ENCODE measurements at regions not wholly inside any gene's neighbourhood (a gene's known extent, or its start where the extent isn't known, plus 50 kb on each side); places are given as distances from the start of the nearest gene placed in this dataset.

DNA sequence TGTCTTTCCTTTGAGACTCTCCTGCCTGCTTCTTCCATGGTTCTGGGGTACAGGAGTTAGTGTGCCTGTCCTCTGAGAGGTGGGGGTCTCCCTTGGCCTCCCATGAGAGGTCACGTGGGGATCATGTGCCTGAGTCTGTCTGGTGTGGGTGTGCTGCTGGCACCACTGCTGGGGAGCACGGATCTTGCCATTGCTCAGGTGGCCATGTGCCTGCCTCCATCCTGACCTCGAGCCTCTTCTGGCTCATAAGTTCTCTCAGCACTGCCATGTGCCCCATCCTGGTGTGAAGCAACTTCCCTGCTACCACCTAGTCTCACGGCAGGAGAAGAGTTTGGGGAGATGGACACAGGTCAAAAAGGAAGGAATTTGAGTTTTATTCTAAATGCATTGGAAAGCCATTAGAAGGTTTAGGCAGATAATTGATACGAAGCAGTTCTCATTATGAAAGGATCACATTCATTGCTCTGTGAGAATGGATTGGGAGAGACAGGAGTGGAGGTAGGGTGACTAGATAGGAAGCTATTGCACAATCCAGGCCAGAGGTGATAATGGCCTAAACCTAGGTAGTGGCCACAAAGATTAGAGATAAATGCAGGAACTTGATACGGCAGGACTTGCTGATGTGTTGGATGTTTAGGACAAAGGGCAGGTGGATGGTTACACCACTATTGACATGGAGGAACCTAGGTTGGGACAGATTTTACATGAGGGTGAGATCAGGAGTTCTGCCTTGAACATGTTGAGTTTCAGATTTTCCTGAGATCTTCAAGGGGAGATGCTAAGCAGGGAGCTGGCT, 173.0 kb upstream of the RORA start:
- no peak overlapping the region for H3K27ac Mint-ChIP-seq
- H3K4me1 Mint-ChIP-seq (ENCODE audit: low read depth): no peaks in the 10 kb centered on the region
- CTCF ChIA-PET: no interaction called here
- H3K4me3 Mint-ChIP-seq: no peak overlapping the region
- ATAC-seq: no peak
- intact Hi-C loops (cut with micrococcal nuclease): no loop called here
- TF ChIP-seq, protein P1, sequence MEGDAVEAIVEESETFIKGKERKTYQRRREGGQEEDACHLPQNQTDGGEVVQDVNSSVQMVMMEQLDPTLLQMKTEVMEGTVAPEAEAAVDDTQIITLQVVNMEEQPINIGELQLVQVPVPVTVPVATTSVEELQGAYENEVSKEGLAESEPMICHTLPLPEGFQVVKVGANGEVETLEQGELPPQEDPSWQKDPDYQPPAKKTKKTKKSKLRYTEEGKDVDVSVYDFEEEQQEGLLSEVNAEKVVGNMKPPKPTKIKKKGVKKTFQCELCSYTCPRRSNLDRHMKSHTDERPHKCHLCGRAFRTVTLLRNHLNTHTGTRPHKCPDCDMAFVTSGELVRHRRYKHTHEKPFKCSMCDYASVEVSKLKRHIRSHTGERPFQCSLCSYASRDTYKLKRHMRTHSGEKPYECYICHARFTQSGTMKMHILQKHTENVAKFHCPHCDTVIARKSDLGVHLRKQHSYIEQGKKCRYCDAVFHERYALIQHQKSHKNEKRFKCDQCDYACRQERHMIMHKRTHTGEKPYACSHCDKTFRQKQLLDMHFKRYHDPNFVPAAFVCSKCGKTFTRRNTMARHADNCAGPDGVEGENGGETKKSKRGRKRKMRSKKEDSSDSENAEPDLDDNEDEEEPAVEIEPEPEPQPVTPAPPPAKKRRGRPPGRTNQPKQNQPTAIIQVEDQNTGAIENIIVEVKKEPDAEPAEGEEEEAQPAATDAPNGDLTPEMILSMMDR (IDR thresholded peaks at IDR 0.05): no peak
- no peaks in the 10 kb centered on the region for H3K9me3 Mint-ChIP-seq
- DNase-seq: no peak
- POLR2A ChIA-PET: no interaction called here
- no peaks in the 10 kb centered on the region for H3K36me3 Mint-ChIP-seq (ENCODE audit: low read depth)
- H3K27me3 Mint-ChIP-seq: peaks cover 11% of the 10 kb centered on the region

DNA sequence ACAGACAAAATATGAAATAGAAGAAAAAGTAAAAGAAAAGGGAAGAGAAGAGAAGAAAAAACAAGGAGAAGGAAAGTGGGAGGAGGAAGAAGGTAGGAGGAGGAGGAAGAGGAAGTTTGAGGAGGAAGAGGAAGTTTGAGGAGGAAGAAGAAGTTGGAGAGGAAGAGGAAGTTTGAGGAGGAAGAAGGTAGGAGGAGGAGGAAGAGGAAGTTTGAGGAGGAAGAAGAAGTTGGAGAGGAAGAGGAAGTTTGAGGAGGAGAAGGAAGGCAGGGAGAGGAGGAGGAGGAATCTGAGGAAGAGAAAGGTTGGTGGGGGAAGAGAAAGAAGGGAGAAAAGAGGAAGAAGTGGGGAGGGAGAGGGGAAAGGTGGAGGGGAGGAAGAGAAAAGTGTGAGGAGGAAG, 169.2 kb upstream of the RORA start:
- peaks cover 3% of the 10 kb centered on the region for H3K27me3 Mint-ChIP-seq
- TF ChIP-seq, protein P1 (IDR thresholded peaks at IDR 0.05): no peak
- ATAC-seq: no peak
- DNase-seq: no peak
- ChIA-PET CTCF (no interaction called here), POLR2A (no interaction called here)
- H3K4me1 Mint-ChIP-seq (ENCODE audit: low read depth): no peaks in the 10 kb centered on the region
- H3K27ac Mint-ChIP-seq: no peak overlapping the region
- intact Hi-C loops (cut with micrococcal nuclease): no loop called here
- H3K9me3 Mint-ChIP-seq: no peaks in the 10 kb centered on the region
- no peaks in the 10 kb centered on the region for H3K36me3 Mint-ChIP-seq (ENCODE audit: low read depth)
- H3K4me3 Mint-ChIP-seq: no peak overlapping the region

DNA sequence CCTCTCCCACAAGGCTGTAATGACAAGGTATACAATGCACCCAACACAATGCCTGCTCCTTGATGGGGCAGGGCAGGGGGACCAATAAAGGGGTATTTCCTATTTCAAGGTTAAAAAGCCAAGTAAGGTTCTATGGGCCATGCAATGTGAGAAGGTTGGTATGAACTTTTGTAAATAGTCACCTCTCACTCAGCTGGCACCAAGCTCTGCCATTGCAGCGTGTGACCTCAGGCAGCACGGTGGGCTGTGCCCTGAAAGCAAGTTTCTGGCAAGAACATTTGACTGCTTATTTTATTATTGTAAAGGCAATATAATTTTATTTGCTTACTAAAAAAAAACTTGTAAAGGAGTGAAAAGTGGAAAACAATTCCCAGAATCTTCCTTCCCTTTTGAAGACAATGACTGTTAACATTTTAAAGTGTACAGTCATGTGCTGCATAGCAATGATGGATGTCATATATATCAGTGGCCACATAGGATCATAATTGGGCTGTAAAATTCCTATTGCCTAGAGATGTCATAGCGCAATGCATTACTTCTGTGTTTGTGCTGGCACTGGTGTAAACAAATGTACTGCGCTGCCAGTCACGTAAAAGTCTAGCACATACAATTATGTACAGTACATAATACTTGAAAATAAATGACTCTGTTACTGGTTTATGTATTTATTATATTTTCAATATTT, 167.3 kb upstream of the RORA start:
- POLR2A ChIA-PET: no interaction called here
- H3K9me3 Mint-ChIP-seq: no peaks in the 10 kb centered on the region
- H3K27ac Mint-ChIP-seq: no peak overlapping the region

GRCh38 chr15:61393949-61394348, 164.8 kb upstream of the RORA start:
- intact Hi-C loops (cut with micrococcal nuclease): no loop called here
- ChIA-PET POLR2A (no interaction called here), CTCF (interaction anchor here (1.1 kb wide), 1 partner anchor 440 kb away, joined by 3 read pairs; no protein-coding TSS in a partner anchor)
- peaks cover 5% of the 10 kb centered on the region for H3K27me3 Mint-ChIP-seq
- H3K9me3 Mint-ChIP-seq: no peaks in the 10 kb centered on the region
- no peak for DNase-seq
- H3K36me3 Mint-ChIP-seq (ENCODE audit: low read depth): no peaks in the 10 kb centered on the region
- H3K4me1 Mint-ChIP-seq (ENCODE audit: low read depth): peaks cover 8% of the 10 kb centered on the region
- H3K4me3 Mint-ChIP-seq: no peak overlapping the region
- ATAC-seq: no peak
- H3K27ac Mint-ChIP-seq: no peak overlapping the region
- TF ChIP-seq, protein P1 (IDR thresholded peaks at IDR 0.05): no peak

More for the DNA sequence above, 167.3 kb upstream of the RORA start:
- peaks cover 6% of the 10 kb centered on the region for H3K27me3 Mint-ChIP-seq
- no peak for ATAC-seq
- H3K4me1 Mint-ChIP-seq (ENCODE audit: low read depth): no peaks in the 10 kb centered on the region
- CTCF ChIA-PET: interaction anchor here (1.8 kb wide), 1 partner anchor 439 kb away, joined by 5 read pairs; no protein-coding TSS in a partner anchor
- no peaks in the 10 kb centered on the region for H3K36me3 Mint-ChIP-seq (ENCODE audit: low read depth)
- intact Hi-C loops (cut with micrococcal nuclease): no loop called here
- DNase-seq: no peak
- TF ChIP-seq, protein P1 (IDR thresholded peaks at IDR 0.05): no peak
- no peak overlapping the region for H3K4me3 Mint-ChIP-seq

DNA sequence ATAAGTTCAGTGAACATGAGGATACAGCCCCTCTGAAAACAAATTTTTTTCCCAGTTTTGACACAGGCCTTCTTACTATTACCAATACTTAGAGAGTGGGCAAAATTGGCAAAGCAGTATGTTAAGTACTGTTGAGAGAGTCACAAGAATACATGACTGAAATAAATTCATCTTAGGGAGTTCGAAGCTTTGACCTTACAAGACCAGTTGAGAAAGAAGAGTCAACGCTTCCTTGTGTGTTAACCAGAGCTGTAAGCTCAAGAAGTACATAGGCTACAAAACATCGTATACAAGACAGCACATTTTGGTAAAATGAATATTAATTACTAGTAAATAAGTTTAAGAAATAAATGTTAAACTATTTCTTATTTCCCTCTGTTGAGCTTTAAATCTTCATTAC, 164.4 kb upstream of the RORA start:
- no peaks in the 10 kb centered on the region for H3K36me3 Mint-ChIP-seq (ENCODE audit: low read depth)
- H3K27ac Mint-ChIP-seq: no peak overlapping the region
- TF ChIP-seq, protein P1 (IDR thresholded peaks at IDR 0.05): no peak
- no peak for ATAC-seq
- ChIA-PET POLR2A (no interaction called here), CTCF (interaction anchor here (1.1 kb wide), 1 partner anchor 441 kb away, joined by 3 read pairs; no protein-coding TSS in a partner anchor)
- peaks cover 5% of the 10 kb centered on the region for H3K27me3 Mint-ChIP-seq
- intact Hi-C loops (cut with micrococcal nuclease): no loop called here
- no peak for DNase-seq
- peaks cover 8% of the 10 kb centered on the region for H3K4me1 Mint-ChIP-seq (ENCODE audit: low read depth)
- no peak overlapping the region for H3K4me3 Mint-ChIP-seq
- peaks cover 1% of the 10 kb centered on the region for H3K9me3 Mint-ChIP-seq

Measured in activated CD8-positive, alpha-beta T cell treated with anti-CD3 and anti-CD28 coated beads for 36 hours (primary cell).